GM23338 (cell line): ENCODE measurements at regions not wholly inside any gene's neighbourhood (a gene's known extent, or its start where the extent isn't known, plus 50 kb on each side); places are given as distances from the start of the nearest gene placed in this dataset.

Source experiments
- CTCF ChIP-seq, 2 experiments: fragments of 200-600 bp in 1 of 2; sonication (generic) in 1 of 2; conservative IDR thresholded peaks; 2 replicates each; pipeline versions ENCODE4 v1.5.1 to v1.6.1; 2016 to 2017; ENCODE audit warnings: antibody characterized with exemption in 2 of 2, low read depth in 2 of 2, mild to moderate bottlenecking in 2 of 2, moderate library complexity in 1 of 2
- POLR2AphosphoS5 ChIP-seq: IDR thresholded peaks from 2 replicates; pipeline ENCODE4 v1.6.1; 2016; ENCODE audit warnings: antibody characterized with exemption, low read depth

GRCh38 chr7:33673029-33673700 is 232.2 kb upstream of the BMPER start:
- TF ChIP-seq CTCF (conservative IDR thresholded peaks at IDR 0.05; ENCODE audit: low read depth in 2 of 2) (peak; percentile 69 to 73), POLR2AphosphoS5 (no peak)
